Hepatic stellate cell (primary cell): ENCODE measurements at regions not wholly inside any gene's neighbourhood (a gene's known extent, or its start where the extent isn't known, plus 50 kb on each side); places are given as distances from the start of the nearest gene placed in this dataset.
A peak's percentile ranks its signal among the peaks of the same experiment; 100 is the strongest.

Experiments
- DNase-seq: peaks from one replicate; pipeline ENCODE4 v3.0.0; 2011; ENCODE audit warnings: low spot score

- no peak for DNase-seq
These were observed 740.2 kb upstream of the ZEB2 start for GRCh38 chr2:145260081-145260480.

- no peak for DNase-seq
These were observed 739.1 kb upstream of the ZEB2 start for GRCh38 chr2:145258903-145259579.

GRCh38 chr2:145257931-145258330, 738.0 kb upstream of the ZEB2 start:
- DNase-seq, result no peak

GRCh38 chr2:145256551-145256950, 736.6 kb upstream of the ZEB2 start:
- DNase-seq, result no peak

- DNase-seq, result no peak
These were observed 734.4 kb upstream of the ZEB2 start for GRCh38 chr2:145254291-145254690.

GRCh38 chr2:145253492-145253891, 733.6 kb upstream of the ZEB2 start:
- no peak for DNase-seq

- DNase-seq, result no peak
These were observed 725.5 kb upstream of the ZEB2 start for GRCh38 chr2:145245268-145245870.

- DNase-seq, result no peak
These were observed 715.4 kb upstream of the ZEB2 start for GRCh38 chr2:145235312-145235711.

GRCh38 chr2:145230546-145230945, 710.6 kb upstream of the ZEB2 start:
- peak; percentile 29 for DNase-seq

- no peak for DNase-seq
These were observed 708.6 kb upstream of the ZEB2 start for GRCh38 chr2:145228506-145228905.

GRCh38 chr2:145226901-145227300, 707.0 kb upstream of the ZEB2 start:
- no peak for DNase-seq

- DNase-seq, result no peak
These were observed 701.6 kb upstream of the ZEB2 start for GRCh38 chr2:145221516-145221915.

- no peak for DNase-seq
These were observed 701.1 kb upstream of the ZEB2 start for GRCh38 chr2:145221032-145221431.

- no peak for DNase-seq
These were observed 700.6 kb upstream of the ZEB2 start for GRCh38 chr2:145220496-145220895.

GRCh38 chr2:145207884-145208283, 688.0 kb upstream of the ZEB2 start:
- no peak for DNase-seq

- DNase-seq, result no peak
These were observed 686.8 kb upstream of the ZEB2 start for GRCh38 chr2:145206496-145207281.

GRCh38 chr2:145203891-145204290, 684.0 kb upstream of the ZEB2 start:
- DNase-seq, result no peak

- DNase-seq, result no peak
These were observed 680.1 kb upstream of the ZEB2 start for GRCh38 chr2:145199827-145200706.

GRCh38 chr2:145199042-145199441, 679.1 kb upstream of the ZEB2 start:
- DNase-seq, result no peak

GRCh38 chr2:145198555-145198954, 678.6 kb upstream of the ZEB2 start:
- DNase-seq, result no peak

GRCh38 chr2:145197944-145198343, 678.0 kb upstream of the ZEB2 start:
- no peak for DNase-seq

- no peak for DNase-seq
These were observed 674.8 kb upstream of the ZEB2 start for GRCh38 chr2:145194673-145195072.
